ENCODE measurements at regions not wholly inside any gene's neighbourhood (a gene's known extent, or its start where the extent isn't known, plus 50 kb on each side); places are given as distances from the start of the nearest gene placed in this dataset.

GRCh38 chr2:103179798-103180197 is 418.0 kb downstream of the TMEM182 start:
- no peak overlapping the region for H3K27ac ChIP-seq (ENCODE audit: low read depth in 1 of 2, low read length in 2 of 2)
- no peak overlapping the region for H3K4me3 ChIP-seq (ENCODE audit: low read depth in 1 of 3, low read length in 3 of 3)
- DNase-seq (ENCODE audit: low spot score): no peak
- no peaks in the 10 kb centered on the region for H3K4me1 ChIP-seq (ENCODE audit: control insufficient read depth in 4 of 4, insufficient read depth in 4 of 4, low read length in 3 of 4)
- no peaks in the 10 kb centered on the region for H3K9me3 ChIP-seq (ENCODE audit: control insufficient read depth in 4 of 4, low read length in 3 of 4)
- peaks cover 0 to 2% (median 0%) of the 10 kb centered on the region in 4 donors for H3K27me3 ChIP-seq (ENCODE audit: control insufficient read depth in 4 of 4, insufficient read depth in 4 of 4, low read length in 3 of 4)
- WGBS: 54% methylated on average over 3 of the region's 3 CpGs
- no peak overlapping the region for H3K9ac ChIP-seq (ENCODE audit: low read depth in 1 of 2, low read length in 2 of 2)
- no peaks in the 10 kb centered on the region for H3K36me3 ChIP-seq (ENCODE audit: control insufficient read depth in 4 of 4, insufficient read depth in 3 of 4, low read depth in 1 of 4, low read length in 3 of 4)
- TF ChIP-seq HNF4G (IDR thresholded peaks at IDR 0.05) (no peak), RXRA (IDR thresholded peaks at IDR 0.05) (no peak), REST (IDR thresholded peaks at IDR 0.05) (no peak), EGR1 (IDR thresholded peaks at IDR 0.05; ENCODE audit: low read depth in 2 of 2) (no peak), SP1 (IDR thresholded peaks at IDR 0.05) (no peak), GABPA (IDR thresholded peaks at IDR 0.05 in 1 of 2, conservative IDR thresholded peaks at IDR 0.05 in 1 of 2) (no peak), MAX (IDR thresholded peaks at IDR 0.05) (no peak), HNF4A (conservative IDR thresholded peaks at IDR 0.05) (no peak), FOXA1 (IDR thresholded peaks at IDR 0.05) (no peak), JUND (IDR thresholded peaks at IDR 0.05) (no peak), CTCF (IDR thresholded peaks at IDR 0.05; ENCODE audit: low read depth, low read length, missing input control) (no peak), ATF3 (IDR thresholded peaks at IDR 0.05) (no peak), NR2F2 (IDR thresholded peaks at IDR 0.05) (no peak), YY1 (IDR thresholded peaks at IDR 0.05) (no peak), RAD21 (IDR thresholded peaks at IDR 0.05) (no peak)

- TF ChIP-seq RAD21 (IDR thresholded peaks at IDR 0.05): no peak
- TF ChIP-seq SP1 (IDR thresholded peaks at IDR 0.05): no peak
- no peak for TF ChIP-seq HNF4G (IDR thresholded peaks at IDR 0.05)
- TF ChIP-seq FOXA1 (IDR thresholded peaks at IDR 0.05): no peak
- peaks cover 0 to 2% (median 0%) of the 10 kb centered on the region in 4 donors for H3K27me3 ChIP-seq (ENCODE audit: control insufficient read depth in 4 of 4, insufficient read depth in 4 of 4, low read length in 3 of 4)
- H3K9ac ChIP-seq (ENCODE audit: low read depth in 1 of 2, low read length in 2 of 2): no peak overlapping the region
- H3K4me3 ChIP-seq (ENCODE audit: low read depth in 1 of 3, low read length in 3 of 3): no peak overlapping the region
- no peaks in the 10 kb centered on the region for H3K9me3 ChIP-seq (ENCODE audit: control insufficient read depth in 4 of 4, low read length in 3 of 4)
- H3K4me1 ChIP-seq (ENCODE audit: control insufficient read depth in 4 of 4, insufficient read depth in 4 of 4, low read length in 3 of 4): no peaks in the 10 kb centered on the region
- no peak for DNase-seq (ENCODE audit: low spot score)
- H3K27ac ChIP-seq (ENCODE audit: low read depth in 1 of 2, low read length in 2 of 2): no peak overlapping the region
- H3K36me3 ChIP-seq (ENCODE audit: control insufficient read depth in 4 of 4, insufficient read depth in 3 of 4, low read depth in 1 of 4, low read length in 3 of 4): no peaks in the 10 kb centered on the region
- 86% methylated on average over 1 of the region's 1 CpG for WGBS
Observed at GRCh38 chr2:103183061-103183460, 421.2 kb downstream of the TMEM182 start.
